Vagina (tissue), 2 donors: ENCODE measurements at regions not wholly inside any gene's neighbourhood (a gene's known extent, or its start where the extent isn't known, plus 50 kb on each side); places are given as distances from the start of the nearest gene placed in this dataset.

Experiments
- POLR2A ChIP-seq, 2 donors: fragments of 450-650 bp; IDR thresholded peaks; one replicate each; pipeline ENCODE4 v1.6.1; 2017; ENCODE audit warnings: antibody characterized with exemption in 2 of 2, mild to moderate bottlenecking in 2 of 2, moderate library complexity in 2 of 2
- TF ChIP-seq, protein P1 (sequence below), 3 experiments: fragments of 450-650 bp in 2 of 3; fragments of 200-600 bp in 1 of 3; sonication (generic) in 1 of 3; IDR thresholded peaks; one replicate each; pipeline ENCODE4 v1.5.1; 2017 to 2019; ENCODE audit warnings: antibody characterized with exemption in 3 of 3, mild to moderate bottlenecking in 2 of 3, moderate library complexity in 2 of 3

DNA sequence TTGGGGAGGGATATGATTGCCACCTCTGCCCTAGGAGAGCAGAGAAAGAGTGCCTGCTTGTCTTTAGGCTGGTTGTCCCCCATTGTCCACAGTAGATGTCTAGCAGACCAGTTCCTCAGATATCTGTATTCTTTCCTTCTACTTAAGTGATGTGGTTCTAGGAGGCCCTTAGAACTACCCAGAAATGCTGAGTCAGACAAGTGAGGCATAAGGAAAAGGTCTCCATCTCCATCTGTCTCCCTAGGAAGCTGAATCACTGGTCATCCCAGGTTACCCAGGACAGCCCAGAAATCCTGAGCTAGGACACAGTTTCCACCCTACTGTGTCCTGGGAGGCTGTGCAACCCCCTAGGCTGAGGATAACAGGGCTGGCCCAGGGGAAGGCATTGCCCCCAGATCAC is 93.4 kb upstream of the INHBA start:
- TF ChIP-seq, protein P1, sequence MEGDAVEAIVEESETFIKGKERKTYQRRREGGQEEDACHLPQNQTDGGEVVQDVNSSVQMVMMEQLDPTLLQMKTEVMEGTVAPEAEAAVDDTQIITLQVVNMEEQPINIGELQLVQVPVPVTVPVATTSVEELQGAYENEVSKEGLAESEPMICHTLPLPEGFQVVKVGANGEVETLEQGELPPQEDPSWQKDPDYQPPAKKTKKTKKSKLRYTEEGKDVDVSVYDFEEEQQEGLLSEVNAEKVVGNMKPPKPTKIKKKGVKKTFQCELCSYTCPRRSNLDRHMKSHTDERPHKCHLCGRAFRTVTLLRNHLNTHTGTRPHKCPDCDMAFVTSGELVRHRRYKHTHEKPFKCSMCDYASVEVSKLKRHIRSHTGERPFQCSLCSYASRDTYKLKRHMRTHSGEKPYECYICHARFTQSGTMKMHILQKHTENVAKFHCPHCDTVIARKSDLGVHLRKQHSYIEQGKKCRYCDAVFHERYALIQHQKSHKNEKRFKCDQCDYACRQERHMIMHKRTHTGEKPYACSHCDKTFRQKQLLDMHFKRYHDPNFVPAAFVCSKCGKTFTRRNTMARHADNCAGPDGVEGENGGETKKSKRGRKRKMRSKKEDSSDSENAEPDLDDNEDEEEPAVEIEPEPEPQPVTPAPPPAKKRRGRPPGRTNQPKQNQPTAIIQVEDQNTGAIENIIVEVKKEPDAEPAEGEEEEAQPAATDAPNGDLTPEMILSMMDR (IDR thresholded peaks at IDR 0.05), result no peak
- no peak for TF ChIP-seq POLR2A (IDR thresholded peaks at IDR 0.05)
